ENCODE measurements at regions not wholly inside any gene's neighbourhood (a gene's known extent, or its start where the extent isn't known, plus 50 kb on each side); places are given as distances from the start of the nearest gene placed in this dataset.

- TF ChIP-seq CTCF (IDR thresholded peaks at IDR 0.05) (no peak), POLR2AphosphoS5 (IDR thresholded peaks at IDR 0.05; ENCODE audit: low read depth, low read length) (no peak), REST (IDR thresholded peaks at IDR 0.05; ENCODE audit: insufficient read depth in 1 of 2, low read depth in 2 of 2, low read length in 1 of 2) (no peak), TCF7L2 (IDR thresholded peaks at IDR 0.05; ENCODE audit: low read depth, low read length) (no peak)
Observed at GRCh38 chr13:30360586-30360985, 53.2 kb upstream of the KATNAL1 start.

Data from Panc1 (cell line).